ENCODE measurements at regions not wholly inside any gene's neighbourhood (a gene's known extent, or its start where the extent isn't known, plus 50 kb on each side); places are given as distances from the start of the nearest gene placed in this dataset.

DNA sequence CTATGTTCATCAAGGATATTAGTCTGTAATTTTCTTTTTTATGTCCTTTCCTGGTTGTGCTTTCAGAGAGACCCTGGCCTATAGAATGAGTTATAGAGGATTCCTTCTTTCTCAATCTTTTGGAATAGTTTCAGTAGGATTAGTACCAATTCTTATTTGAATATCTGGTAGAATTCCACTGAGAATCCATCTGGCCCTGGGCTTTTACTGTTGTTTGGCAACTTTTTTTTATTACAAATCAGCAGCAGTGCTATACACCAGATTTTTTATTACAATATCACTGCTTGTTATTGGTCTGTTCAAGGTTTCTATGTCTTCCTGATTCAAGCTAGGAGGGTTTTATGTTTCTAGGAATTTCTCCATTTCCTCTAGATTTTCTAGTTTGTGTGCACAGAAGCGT lies 50.0 kb upstream of the NRSN1 start:
- Histone ChIP-seq H3K27me3 (ENCODE audit: low read depth) (no peaks in the 10 kb centered on the region), H3K9me3 (replicated peaks) (peaks cover 5% of the 10 kb centered on the region), H3K27ac (replicated peaks) (no peak overlapping the region), H3K36me3 (no peaks in the 10 kb centered on the region), H3K4me3 (no peak overlapping the region), H3K4me1 (no peaks in the 10 kb centered on the region)
- DNase-seq = no peak
- TF ChIP-seq, protein P1, sequence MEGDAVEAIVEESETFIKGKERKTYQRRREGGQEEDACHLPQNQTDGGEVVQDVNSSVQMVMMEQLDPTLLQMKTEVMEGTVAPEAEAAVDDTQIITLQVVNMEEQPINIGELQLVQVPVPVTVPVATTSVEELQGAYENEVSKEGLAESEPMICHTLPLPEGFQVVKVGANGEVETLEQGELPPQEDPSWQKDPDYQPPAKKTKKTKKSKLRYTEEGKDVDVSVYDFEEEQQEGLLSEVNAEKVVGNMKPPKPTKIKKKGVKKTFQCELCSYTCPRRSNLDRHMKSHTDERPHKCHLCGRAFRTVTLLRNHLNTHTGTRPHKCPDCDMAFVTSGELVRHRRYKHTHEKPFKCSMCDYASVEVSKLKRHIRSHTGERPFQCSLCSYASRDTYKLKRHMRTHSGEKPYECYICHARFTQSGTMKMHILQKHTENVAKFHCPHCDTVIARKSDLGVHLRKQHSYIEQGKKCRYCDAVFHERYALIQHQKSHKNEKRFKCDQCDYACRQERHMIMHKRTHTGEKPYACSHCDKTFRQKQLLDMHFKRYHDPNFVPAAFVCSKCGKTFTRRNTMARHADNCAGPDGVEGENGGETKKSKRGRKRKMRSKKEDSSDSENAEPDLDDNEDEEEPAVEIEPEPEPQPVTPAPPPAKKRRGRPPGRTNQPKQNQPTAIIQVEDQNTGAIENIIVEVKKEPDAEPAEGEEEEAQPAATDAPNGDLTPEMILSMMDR (IDR thresholded peaks at IDR 0.05; ENCODE audit: borderline replicate concordance) = no peak
- intact Hi-C loops (cut with micrococcal nuclease) = no loop called here

All from left ventricle myocardium inferior (tissue), 1 donor.